Vagina (tissue), 2 donors: ENCODE measurements at regions not wholly inside any gene's neighbourhood (a gene's known extent, or its start where the extent isn't known, plus 50 kb on each side); places are given as distances from the start of the nearest gene placed in this dataset.

Source experiments
- POLR2A ChIP-seq, 2 donors: fragments of 450-650 bp; IDR thresholded peaks; one replicate each; pipeline ENCODE4 v1.6.1; 2017; ENCODE audit warnings: antibody characterized with exemption in 2 of 2, mild to moderate bottlenecking in 2 of 2, moderate library complexity in 2 of 2
- POLR2AphosphoS5 ChIP-seq, 2 donors: sonication (generic); formaldehyde crosslinking; IDR thresholded peaks; one replicate each; pipeline ENCODE4 v1.9.0; 2017; ENCODE audit warnings: antibody characterized with exemption in 2 of 2, mild to moderate bottlenecking in 2 of 2, low read depth in 1 of 2; ENCODE audit not compliant: insufficient read depth in 1 of 2
- TF ChIP-seq, protein P1 (sequence below), 3 experiments: fragments of 450-650 bp in 2 of 3; fragments of 200-600 bp in 1 of 3; sonication (generic) in 1 of 3; IDR thresholded peaks; one replicate each; pipeline ENCODE4 v1.5.1; 2017 to 2019; ENCODE audit warnings: antibody characterized with exemption in 3 of 3, mild to moderate bottlenecking in 2 of 3, moderate library complexity in 2 of 3

GRCh38 chr15:57795261-57795660 lies 88.7 kb downstream of the POLR2M start:
- TF ChIP-seq, protein P1, sequence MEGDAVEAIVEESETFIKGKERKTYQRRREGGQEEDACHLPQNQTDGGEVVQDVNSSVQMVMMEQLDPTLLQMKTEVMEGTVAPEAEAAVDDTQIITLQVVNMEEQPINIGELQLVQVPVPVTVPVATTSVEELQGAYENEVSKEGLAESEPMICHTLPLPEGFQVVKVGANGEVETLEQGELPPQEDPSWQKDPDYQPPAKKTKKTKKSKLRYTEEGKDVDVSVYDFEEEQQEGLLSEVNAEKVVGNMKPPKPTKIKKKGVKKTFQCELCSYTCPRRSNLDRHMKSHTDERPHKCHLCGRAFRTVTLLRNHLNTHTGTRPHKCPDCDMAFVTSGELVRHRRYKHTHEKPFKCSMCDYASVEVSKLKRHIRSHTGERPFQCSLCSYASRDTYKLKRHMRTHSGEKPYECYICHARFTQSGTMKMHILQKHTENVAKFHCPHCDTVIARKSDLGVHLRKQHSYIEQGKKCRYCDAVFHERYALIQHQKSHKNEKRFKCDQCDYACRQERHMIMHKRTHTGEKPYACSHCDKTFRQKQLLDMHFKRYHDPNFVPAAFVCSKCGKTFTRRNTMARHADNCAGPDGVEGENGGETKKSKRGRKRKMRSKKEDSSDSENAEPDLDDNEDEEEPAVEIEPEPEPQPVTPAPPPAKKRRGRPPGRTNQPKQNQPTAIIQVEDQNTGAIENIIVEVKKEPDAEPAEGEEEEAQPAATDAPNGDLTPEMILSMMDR (IDR thresholded peaks at IDR 0.05): no peak
- TF ChIP-seq POLR2AphosphoS5 (IDR thresholded peaks at IDR 0.05; ENCODE audit: insufficient read depth in 1 of 2, low read depth in 1 of 2) (no peak), POLR2A (IDR thresholded peaks at IDR 0.05) (no peak)
